ENCODE measurements at regions not wholly inside any gene's neighbourhood (a gene's known extent, or its start where the extent isn't known, plus 50 kb on each side); places are given as distances from the start of the nearest gene placed in this dataset.

- TF ChIP-seq CTCF (IDR thresholded peaks at IDR 0.05; ENCODE audit: low read depth, low read length, poor library complexity, severe bottlenecking) (no peak), EZH2phosphoT487 (IDR thresholded peaks at IDR 0.05; ENCODE audit: borderline replicate concordance, low read length) (no peak)
Measured at GRCh38 chr2:120606280-120606679, 129.4 kb upstream of the GLI2 start.
